Fibroblast of mammary gland (primary cell): ENCODE measurements at regions not wholly inside any gene's neighbourhood (a gene's known extent, or its start where the extent isn't known, plus 50 kb on each side); places are given as distances from the start of the nearest gene placed in this dataset.
"Not testable (repeated sequence)": the region's sequence is repeated elsewhere in the genome, so short reads cannot be mapped to it uniquely, and the experiment has no call there.

Experiments
- DNase-seq: peaks from one replicate; pipeline ENCODE4 v3.0.0-alpha.2; 2010; ENCODE audit warnings: low read depth
- H3K4me3 ChIP-seq: 2 replicates; pipeline ENCODE4 v1.5.1; 2011; ENCODE audit warnings: low read depth, mild to moderate bottlenecking, low read length, moderate library complexity; ENCODE audit not compliant: control insufficient read depth
- CTCF ChIP-seq: conservative IDR thresholded peaks from 2 replicates; pipeline ENCODE4 v1.5.1; 2011; ENCODE audit warnings: low read depth, low read length, inconsistent platforms; ENCODE audit not compliant: control insufficient read depth, insufficient read depth

GRCh38 chr5:87576867-87577266, 164.1 kb upstream of the CCNH start:
- no peak for DNase-seq
- TF ChIP-seq CTCF = no peak
- no peak overlapping the region for H3K4me3 ChIP-seq

- H3K4me3 ChIP-seq, DNase-seq: not testable (repeated sequence)
Observed at GRCh38 chr5:87576306-87576705, 163.6 kb upstream of the CCNH start.

- no peak for DNase-seq
- no peak for TF ChIP-seq CTCF
Observed at GRCh38 chr5:87574106-87574505, 161.4 kb upstream of the CCNH start.

GRCh38 chr5:87572611-87573010, 159.9 kb upstream of the CCNH start:
- no peak for TF ChIP-seq CTCF
- no peak for DNase-seq
- H3K4me3 ChIP-seq = no peak overlapping the region

More at GRCh38 chr5:87574106-87574505, 161.4 kb upstream of the CCNH start:
- no peak overlapping the region for H3K4me3 ChIP-seq

- DNase-seq = no peak
- TF ChIP-seq CTCF = no peak
- H3K4me3 ChIP-seq = no peak overlapping the region
Observed at GRCh38 chr5:87572090-87572489, 159.4 kb upstream of the CCNH start.

GRCh38 chr5:87570366-87570765, 157.6 kb upstream of the CCNH start:
- TF ChIP-seq CTCF = no peak
- DNase-seq = peak; percentile 1
- H3K4me3 ChIP-seq = no peak overlapping the region

GRCh38 chr5:87562068-87562467, 149.3 kb upstream of the CCNH start:
- H3K4me3 ChIP-seq = no peak overlapping the region
- no peak for DNase-seq
- no peak for TF ChIP-seq CTCF
